ENCODE measurements at regions not wholly inside any gene's neighbourhood (a gene's known extent, or its start where the extent isn't known, plus 50 kb on each side); places are given as distances from the start of the nearest gene placed in this dataset.

DNA sequence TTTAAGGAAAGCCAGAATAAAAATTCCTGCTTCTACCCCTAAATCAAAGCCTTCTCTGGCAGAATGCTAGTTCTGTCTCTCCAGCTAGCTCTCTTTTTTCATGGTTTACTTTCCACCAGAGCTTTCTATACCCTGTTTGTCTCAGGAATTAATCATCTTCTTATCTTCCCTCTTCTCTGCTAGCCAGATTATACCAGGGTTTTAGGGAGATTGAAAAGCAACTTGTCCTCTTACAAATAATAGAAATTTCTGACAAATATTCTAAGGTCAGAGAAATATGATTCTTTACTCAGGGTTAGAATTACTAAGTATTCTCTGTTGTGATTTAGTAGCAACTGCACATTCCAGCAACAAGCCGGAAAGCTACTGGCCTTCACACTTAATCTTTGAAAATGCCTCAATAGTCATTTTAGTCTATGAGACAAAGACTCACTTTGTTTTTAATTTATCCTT is 166.4 kb downstream of the TANC2 start:
- H3K4me1 ChIP-seq (ENCODE audit: control insufficient read depth, low read length): no peaks in the 10 kb centered on the region
- no peak overlapping the region for H3K4me2 ChIP-seq (ENCODE audit: low read length)
- H3K9me2 ChIP-seq (replicated peaks; ENCODE audit: control insufficient read depth, low read length): no peaks in the 10 kb centered on the region
- H3K9me3 ChIP-seq (ENCODE audit: control insufficient read depth, insufficient read depth, low read length): no peaks in the 10 kb centered on the region
- H3F3A ChIP-seq (ENCODE audit: control insufficient read depth, insufficient read depth): no peaks in the 10 kb centered on the region
- H3K79me2 ChIP-seq (ENCODE audit: control insufficient read depth, low read length): no peaks in the 10 kb centered on the region
- H3K27ac ChIP-seq (ENCODE audit: low read depth, low read length): no peak overlapping the region
- TF ChIP-seq, protein P1, sequence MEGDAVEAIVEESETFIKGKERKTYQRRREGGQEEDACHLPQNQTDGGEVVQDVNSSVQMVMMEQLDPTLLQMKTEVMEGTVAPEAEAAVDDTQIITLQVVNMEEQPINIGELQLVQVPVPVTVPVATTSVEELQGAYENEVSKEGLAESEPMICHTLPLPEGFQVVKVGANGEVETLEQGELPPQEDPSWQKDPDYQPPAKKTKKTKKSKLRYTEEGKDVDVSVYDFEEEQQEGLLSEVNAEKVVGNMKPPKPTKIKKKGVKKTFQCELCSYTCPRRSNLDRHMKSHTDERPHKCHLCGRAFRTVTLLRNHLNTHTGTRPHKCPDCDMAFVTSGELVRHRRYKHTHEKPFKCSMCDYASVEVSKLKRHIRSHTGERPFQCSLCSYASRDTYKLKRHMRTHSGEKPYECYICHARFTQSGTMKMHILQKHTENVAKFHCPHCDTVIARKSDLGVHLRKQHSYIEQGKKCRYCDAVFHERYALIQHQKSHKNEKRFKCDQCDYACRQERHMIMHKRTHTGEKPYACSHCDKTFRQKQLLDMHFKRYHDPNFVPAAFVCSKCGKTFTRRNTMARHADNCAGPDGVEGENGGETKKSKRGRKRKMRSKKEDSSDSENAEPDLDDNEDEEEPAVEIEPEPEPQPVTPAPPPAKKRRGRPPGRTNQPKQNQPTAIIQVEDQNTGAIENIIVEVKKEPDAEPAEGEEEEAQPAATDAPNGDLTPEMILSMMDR (IDR thresholded peaks at IDR 0.05; ENCODE audit: low read depth, low read length, poor library complexity, severe bottlenecking): no peak
- no peak for TF ChIP-seq EZH2phosphoT487 (IDR thresholded peaks at IDR 0.05; ENCODE audit: borderline replicate concordance, low read length)
- H4K20me1 ChIP-seq (ENCODE audit: control insufficient read depth, insufficient read depth, low read depth, low read length): no peaks in the 10 kb centered on the region
- H3K27me3 ChIP-seq (ENCODE audit: control insufficient read depth, low read length): 0 out of 2 replicates have a peak, but pooled peaks cover 2% of the 10 kb centered on the region
- H3K36me3 ChIP-seq (ENCODE audit: control insufficient read depth, low read length): no peaks in the 10 kb centered on the region
- H3K4me3 ChIP-seq (ENCODE audit: low read length): no peak overlapping the region

DNA sequence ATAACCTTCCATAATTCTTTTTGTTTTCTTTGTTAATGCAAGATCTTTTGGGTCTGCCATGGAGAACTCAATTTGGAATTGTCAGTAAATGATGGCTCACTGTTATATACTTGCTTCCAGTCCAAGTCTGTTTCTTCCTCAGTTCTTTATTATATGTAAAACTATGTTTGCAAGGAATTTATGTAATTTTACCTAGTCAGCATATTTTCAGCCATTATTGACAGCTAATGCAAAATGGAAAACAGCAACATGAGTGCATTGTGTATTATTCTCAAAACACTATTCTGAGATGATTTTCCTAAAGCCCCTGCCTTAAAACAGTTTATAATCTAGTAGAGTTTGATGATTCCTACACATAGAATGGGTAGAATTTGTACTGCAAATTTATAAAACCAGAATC is 167.5 kb downstream of the TANC2 start:
- no peaks in the 10 kb centered on the region for H3K36me3 ChIP-seq (ENCODE audit: control insufficient read depth, low read length)
- H3K27me3 ChIP-seq (ENCODE audit: control insufficient read depth, low read length): 0 out of 2 replicates have a peak, but pooled peaks cover 2% of the 10 kb centered on the region
- no peaks in the 10 kb centered on the region for H3K9me2 ChIP-seq (replicated peaks; ENCODE audit: control insufficient read depth, low read length)
- no peak overlapping the region for H3K27ac ChIP-seq (ENCODE audit: low read depth, low read length)
- no peaks in the 10 kb centered on the region for H3K79me2 ChIP-seq (ENCODE audit: control insufficient read depth, low read length)
- TF ChIP-seq EZH2phosphoT487 (IDR thresholded peaks at IDR 0.05; ENCODE audit: borderline replicate concordance, low read length): no peak
- TF ChIP-seq, protein P1 (IDR thresholded peaks at IDR 0.05; ENCODE audit: low read depth, low read length, poor library complexity, severe bottlenecking): no peak
- no peak overlapping the region for H3K4me3 ChIP-seq (ENCODE audit: low read length)
- no peak overlapping the region for H3K4me2 ChIP-seq (ENCODE audit: low read length)
- no peaks in the 10 kb centered on the region for H3K9me3 ChIP-seq (ENCODE audit: control insufficient read depth, insufficient read depth, low read length)
- H3K4me1 ChIP-seq (ENCODE audit: control insufficient read depth, low read length): no peaks in the 10 kb centered on the region
- no peaks in the 10 kb centered on the region for H4K20me1 ChIP-seq (ENCODE audit: control insufficient read depth, insufficient read depth, low read depth, low read length)
- no peaks in the 10 kb centered on the region for H3F3A ChIP-seq (ENCODE audit: control insufficient read depth, insufficient read depth)

DNA sequence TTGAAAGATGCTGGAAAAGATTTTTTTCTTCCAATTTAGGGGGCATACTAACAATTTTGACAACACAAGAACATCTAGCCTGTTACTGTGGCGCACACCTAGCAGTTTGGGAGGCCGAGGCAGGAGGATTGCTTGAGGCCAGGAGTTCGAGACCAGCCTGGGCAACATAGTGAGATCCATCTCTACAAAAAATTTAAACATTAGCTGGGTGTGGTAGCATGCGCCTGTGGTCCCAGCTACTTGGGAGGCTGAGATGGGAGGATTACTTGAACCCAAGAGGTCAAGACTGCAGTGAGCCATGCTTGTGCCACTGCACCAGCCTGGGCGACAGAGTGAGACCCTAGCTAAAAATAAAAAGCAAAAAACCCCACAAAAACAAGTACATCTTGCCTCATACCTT is 168.8 kb downstream of the TANC2 start:
- H3K4me3 ChIP-seq (ENCODE audit: low read length): no peak overlapping the region
- TF ChIP-seq, protein P1 (IDR thresholded peaks at IDR 0.05; ENCODE audit: low read depth, low read length, poor library complexity, severe bottlenecking): no peak
- no peak for TF ChIP-seq EZH2phosphoT487 (IDR thresholded peaks at IDR 0.05; ENCODE audit: borderline replicate concordance, low read length)
- no peaks in the 10 kb centered on the region for H3K79me2 ChIP-seq (ENCODE audit: control insufficient read depth, low read length)

More for the DNA sequence above, 168.8 kb downstream of the TANC2 start:
- no peaks in the 10 kb centered on the region for H3K9me3 ChIP-seq (ENCODE audit: control insufficient read depth, insufficient read depth, low read length)
- no peaks in the 10 kb centered on the region for H3F3A ChIP-seq (ENCODE audit: control insufficient read depth, insufficient read depth)
- H3K27ac ChIP-seq (ENCODE audit: low read depth, low read length): no peak overlapping the region
- no peak overlapping the region for H3K4me2 ChIP-seq (ENCODE audit: low read length)
- no peaks in the 10 kb centered on the region for H3K9me2 ChIP-seq (replicated peaks; ENCODE audit: control insufficient read depth, low read length)
- no peaks in the 10 kb centered on the region for H3K4me1 ChIP-seq (ENCODE audit: control insufficient read depth, low read length)
- H3K27me3 ChIP-seq (ENCODE audit: control insufficient read depth, low read length): 0 out of 2 replicates have a peak, but pooled peaks cover 2% of the 10 kb centered on the region
- no peaks in the 10 kb centered on the region for H4K20me1 ChIP-seq (ENCODE audit: control insufficient read depth, insufficient read depth, low read depth, low read length)
- H3K36me3 ChIP-seq (ENCODE audit: control insufficient read depth, low read length): no peaks in the 10 kb centered on the region
